ACC112 (cell line): ENCODE measurements at regions not wholly inside any gene's neighbourhood (a gene's known extent, or its start where the extent isn't known, plus 50 kb on each side); places are given as distances from the start of the nearest gene placed in this dataset.

Experiments used
- H2AFZ ChIP-seq: fragments of 200-600 bp; sonication (generic); one replicate; pipeline ENCODE4 v1.6.0; 2017; ENCODE audit warnings: antibody characterized with exemption, low read length; ENCODE audit not compliant: unreplicated experiment
- H3K27ac ChIP-seq: fragments of 200-600 bp; sonication (generic); 2 replicates; pipeline ENCODE4 v1.5.1; 2014; ENCODE audit warnings: low read depth, mild to moderate bottlenecking, antibody characterized with exemption, low read length, moderate library complexity
- H3K27me3 ChIP-seq: fragments of 200-600 bp; sonication (generic); 2 replicates; pipeline ENCODE4 v1.6.1; 2014; ENCODE audit warnings: mild to moderate bottlenecking, antibody characterized with exemption, low read length, moderate library complexity, mixed read lengths; ENCODE audit not compliant: insufficient read depth
- H3K36me3 ChIP-seq: fragments of 200-600 bp; sonication (generic); 2 replicates; pipeline ENCODE4 v1.6.1; 2016; ENCODE audit warnings: mild to moderate bottlenecking, antibody characterized with exemption, low read length, moderate library complexity, mixed read lengths; ENCODE audit not compliant: insufficient read depth
- H3K4me1 ChIP-seq: fragments of 200-600 bp; sonication (generic); one replicate; pipeline ENCODE4 v1.6.1; 2016; ENCODE audit warnings: low read length, mixed read lengths; ENCODE audit not compliant: insufficient read depth, unreplicated experiment, control insufficient read depth
- H3K4me3 ChIP-seq: fragments of 200-600 bp; sonication (generic); 2 replicates; pipeline ENCODE4 v1.5.1; 2014; ENCODE audit warnings: mild to moderate bottlenecking, low read depth, low read length
- H3K79me2 ChIP-seq: fragments of 200-600 bp; sonication (generic); one replicate; pipeline ENCODE4 v1.6.0; 2016; ENCODE audit warnings: low read length; ENCODE audit not compliant: control insufficient read depth, unreplicated experiment, insufficient read depth

GRCh38 chr2:64317707-64318475 lies 136.1 kb upstream of the LGALSL start:
- H3K4me1 ChIP-seq = peaks cover under 1% of the 10 kb centered on the region

GRCh38 chr2:64318476-64318748 lies 135.6 kb upstream of the LGALSL start:
- no peak overlapping the region for H2AFZ ChIP-seq
- no peaks in the 10 kb centered on the region for H3K79me2 ChIP-seq
- H3K27ac ChIP-seq = no peak overlapping the region
- H3K36me3 ChIP-seq = no peaks in the 10 kb centered on the region
- no peak overlapping the region for H3K4me3 ChIP-seq
- peaks cover 70% of the 10 kb centered on the region for H3K27me3 ChIP-seq
- no peaks in the 10 kb centered on the region for H3K4me1 ChIP-seq

More at GRCh38 chr2:64317707-64318475, 136.1 kb upstream of the LGALSL start:
- H2AFZ ChIP-seq = no peak overlapping the region
- no peak overlapping the region for H3K4me3 ChIP-seq
- H3K27me3 ChIP-seq = peaks cover 65% of the 10 kb centered on the region
- H3K36me3 ChIP-seq = no peaks in the 10 kb centered on the region
- no peaks in the 10 kb centered on the region for H3K79me2 ChIP-seq
- no peak overlapping the region for H3K27ac ChIP-seq

- H3K4me3 ChIP-seq = no peak overlapping the region
Observed at GRCh38 chr2:64319896-64320295, 134.1 kb upstream of the LGALSL start.

GRCh38 chr2:64322433-64322832 lies 131.5 kb upstream of the LGALSL start:
- peaks cover 69% of the 10 kb centered on the region for H3K27me3 ChIP-seq
- no peaks in the 10 kb centered on the region for H3K79me2 ChIP-seq
- no peaks in the 10 kb centered on the region for H3K36me3 ChIP-seq
- no peak overlapping the region for H3K4me3 ChIP-seq
- H3K27ac ChIP-seq = no peak overlapping the region
- H3K4me1 ChIP-seq = no peaks in the 10 kb centered on the region
- H2AFZ ChIP-seq = no peak overlapping the region

More at GRCh38 chr2:64319896-64320295, 134.1 kb upstream of the LGALSL start:
- Histone ChIP-seq H3K4me1 (no peaks in the 10 kb centered on the region), H3K36me3 (no peaks in the 10 kb centered on the region), H2AFZ (no peak overlapping the region), H3K79me2 (no peaks in the 10 kb centered on the region), H3K27me3 (peaks cover 80% of the 10 kb centered on the region), H3K27ac (no peak overlapping the region)

GRCh38 chr2:64323197-64323596 lies 130.8 kb upstream of the LGALSL start:
- H3K4me1 ChIP-seq = no peaks in the 10 kb centered on the region
- no peak overlapping the region for H3K27ac ChIP-seq
- H3K79me2 ChIP-seq = no peaks in the 10 kb centered on the region
- no peak overlapping the region for H2AFZ ChIP-seq
- H3K36me3 ChIP-seq = no peaks in the 10 kb centered on the region
- no peak overlapping the region for H3K4me3 ChIP-seq
- peaks cover 69% of the 10 kb centered on the region for H3K27me3 ChIP-seq

- no peaks in the 10 kb centered on the region for H3K36me3 ChIP-seq
- H2AFZ ChIP-seq = no peak overlapping the region
- H3K4me3 ChIP-seq = no peak overlapping the region
- peaks cover 6% of the 10 kb centered on the region for H3K4me1 ChIP-seq
- H3K27ac ChIP-seq = no peak overlapping the region
- no peaks in the 10 kb centered on the region for H3K79me2 ChIP-seq
- peaks cover 55% of the 10 kb centered on the region for H3K27me3 ChIP-seq
Observed at GRCh38 chr2:64324746-64325410, 129.1 kb upstream of the LGALSL start.

- Histone ChIP-seq H2AFZ (no peak overlapping the region), H3K27ac (no peak overlapping the region), H3K79me2 (no peaks in the 10 kb centered on the region), H3K4me3 (no peak overlapping the region), H3K36me3 (no peaks in the 10 kb centered on the region), H3K4me1 (peaks cover 12% of the 10 kb centered on the region), H3K27me3 (peaks cover 50% of the 10 kb centered on the region)
Observed at GRCh38 chr2:64325477-64325851, 128.5 kb upstream of the LGALSL start.

- Histone ChIP-seq H3K27ac (no peak overlapping the region), H3K27me3 (peaks cover 44% of the 10 kb centered on the region), H3K36me3 (no peaks in the 10 kb centered on the region), H3K79me2 (no peaks in the 10 kb centered on the region), H3K4me3 (no peak overlapping the region), H3K4me1 (peaks cover 13% of the 10 kb centered on the region), H2AFZ (no peak overlapping the region)
Observed at GRCh38 chr2:64325852-64326577, 127.9 kb upstream of the LGALSL start.

GRCh38 chr2:64326578-64327050 lies 127.3 kb upstream of the LGALSL start:
- no peak overlapping the region for H2AFZ ChIP-seq
- H3K4me1 ChIP-seq = peaks cover 13% of the 10 kb centered on the region
- no peak overlapping the region for H3K27ac ChIP-seq
- no peaks in the 10 kb centered on the region for H3K36me3 ChIP-seq
- peaks cover 38% of the 10 kb centered on the region for H3K27me3 ChIP-seq
- H3K4me3 ChIP-seq = no peak overlapping the region
- no peaks in the 10 kb centered on the region for H3K79me2 ChIP-seq

GRCh38 chr2:64327129-64327509 lies 126.8 kb upstream of the LGALSL start:
- Histone ChIP-seq H3K4me3 (no peak overlapping the region), H3K27me3 (peaks cover 34% of the 10 kb centered on the region), H3K4me1 (peaks cover 13% of the 10 kb centered on the region), H3K36me3 (no peaks in the 10 kb centered on the region), H3K79me2 (no peaks in the 10 kb centered on the region), H3K27ac (no peak overlapping the region), H2AFZ (no peak overlapping the region)
